ENCODE measurements at regions not wholly inside any gene's neighbourhood (a gene's known extent, or its start where the extent isn't known, plus 50 kb on each side); places are given as distances from the start of the nearest gene placed in this dataset.
"Not testable (repeated sequence)": the region's sequence is repeated elsewhere in the genome, so short reads cannot be mapped to it uniquely, and the experiment has no call there.

DNA sequence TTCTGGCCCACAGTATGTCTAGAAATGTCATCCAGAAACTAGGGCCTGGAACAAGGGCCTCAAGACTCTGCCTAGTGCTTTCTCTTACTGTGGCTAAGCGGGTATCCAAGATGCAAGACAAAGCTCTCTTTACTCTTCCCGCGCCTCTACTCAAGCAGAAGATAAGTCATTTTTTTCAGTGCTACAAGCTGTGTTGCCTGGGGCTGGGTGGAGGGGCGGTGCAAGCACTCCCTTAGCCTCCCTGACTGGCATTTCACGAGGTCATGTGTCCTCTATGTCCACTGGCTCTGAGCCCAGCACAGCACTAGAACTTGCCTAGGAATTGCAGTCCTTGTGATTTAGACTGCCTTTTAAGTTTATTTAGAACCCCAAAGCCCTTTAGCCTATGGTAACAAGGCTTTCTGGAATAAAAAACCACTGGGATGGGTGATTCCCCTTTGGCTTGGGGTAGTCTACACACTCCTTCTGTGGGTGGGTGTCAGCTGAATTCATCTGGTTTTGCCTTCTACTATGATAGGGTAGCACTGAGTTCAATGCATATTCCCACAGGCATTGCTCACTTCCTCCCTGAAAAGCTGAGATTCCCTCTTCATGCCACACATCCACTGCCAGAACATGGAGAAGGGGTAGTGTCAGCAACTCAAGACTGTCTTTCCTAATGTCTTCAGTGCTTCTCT lies 371.8 kb upstream of the KCND2 start:
- FAIRE-seq (no peak), ATAC-seq (no peak), DNase-seq (no peak)
- H3K27ac ChIP-seq, result no peak overlapping the region
- no peaks in the 10 kb centered on the region for H3K9me3 ChIP-seq
- H3K4me1 ChIP-seq, result no peaks in the 10 kb centered on the region
- TF ChIP-seq, protein P1, sequence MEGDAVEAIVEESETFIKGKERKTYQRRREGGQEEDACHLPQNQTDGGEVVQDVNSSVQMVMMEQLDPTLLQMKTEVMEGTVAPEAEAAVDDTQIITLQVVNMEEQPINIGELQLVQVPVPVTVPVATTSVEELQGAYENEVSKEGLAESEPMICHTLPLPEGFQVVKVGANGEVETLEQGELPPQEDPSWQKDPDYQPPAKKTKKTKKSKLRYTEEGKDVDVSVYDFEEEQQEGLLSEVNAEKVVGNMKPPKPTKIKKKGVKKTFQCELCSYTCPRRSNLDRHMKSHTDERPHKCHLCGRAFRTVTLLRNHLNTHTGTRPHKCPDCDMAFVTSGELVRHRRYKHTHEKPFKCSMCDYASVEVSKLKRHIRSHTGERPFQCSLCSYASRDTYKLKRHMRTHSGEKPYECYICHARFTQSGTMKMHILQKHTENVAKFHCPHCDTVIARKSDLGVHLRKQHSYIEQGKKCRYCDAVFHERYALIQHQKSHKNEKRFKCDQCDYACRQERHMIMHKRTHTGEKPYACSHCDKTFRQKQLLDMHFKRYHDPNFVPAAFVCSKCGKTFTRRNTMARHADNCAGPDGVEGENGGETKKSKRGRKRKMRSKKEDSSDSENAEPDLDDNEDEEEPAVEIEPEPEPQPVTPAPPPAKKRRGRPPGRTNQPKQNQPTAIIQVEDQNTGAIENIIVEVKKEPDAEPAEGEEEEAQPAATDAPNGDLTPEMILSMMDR (IDR thresholded peaks at IDR 0.05), result no peak
- intact Hi-C loops (cut with DNase I), result no loop called here
- H3K4me3 ChIP-seq, result no peak overlapping the region
- no peaks in the 10 kb centered on the region for H3K27me3 ChIP-seq
- no peaks in the 10 kb centered on the region for H3K36me3 ChIP-seq
- 59 to 66% methylated on average over 5 of the region's 5 CpGs for WGBS, 2 donors

DNA sequence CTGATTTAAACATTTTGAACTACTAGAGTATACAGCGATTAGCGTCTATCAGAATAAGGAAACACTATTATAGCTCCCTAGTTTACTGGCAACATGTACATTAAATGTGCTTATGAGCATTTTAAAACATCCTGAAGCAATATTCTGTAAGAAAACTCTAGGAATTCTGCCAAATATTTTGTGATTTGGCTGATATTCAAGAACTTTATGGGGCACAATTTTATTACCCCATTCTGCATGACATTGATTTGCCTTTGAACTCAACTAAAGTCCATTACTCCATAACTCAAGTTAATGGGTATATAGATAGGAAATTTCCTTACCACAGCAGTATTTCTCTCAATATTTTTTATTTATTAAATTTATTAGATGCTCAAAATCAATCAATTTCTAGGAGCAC lies 369.9 kb upstream of the KCND2 start:
- H3K27ac ChIP-seq, result no peak overlapping the region
- no peaks in the 10 kb centered on the region for H3K27me3 ChIP-seq
- intact Hi-C loops (cut with DNase I), result no loop called here
- no peaks in the 10 kb centered on the region for H3K9me3 ChIP-seq
- FAIRE-seq (no peak), ATAC-seq (no peak), DNase-seq (no peak)
- 80 to 85% methylated on average over 2 of the region's 2 CpGs for WGBS, 2 donors
- TF ChIP-seq, protein P1 (IDR thresholded peaks at IDR 0.05), result no peak
- H3K36me3 ChIP-seq, result no peaks in the 10 kb centered on the region
- H3K4me3 ChIP-seq, result no peak overlapping the region
- no peaks in the 10 kb centered on the region for H3K4me1 ChIP-seq

DNA sequence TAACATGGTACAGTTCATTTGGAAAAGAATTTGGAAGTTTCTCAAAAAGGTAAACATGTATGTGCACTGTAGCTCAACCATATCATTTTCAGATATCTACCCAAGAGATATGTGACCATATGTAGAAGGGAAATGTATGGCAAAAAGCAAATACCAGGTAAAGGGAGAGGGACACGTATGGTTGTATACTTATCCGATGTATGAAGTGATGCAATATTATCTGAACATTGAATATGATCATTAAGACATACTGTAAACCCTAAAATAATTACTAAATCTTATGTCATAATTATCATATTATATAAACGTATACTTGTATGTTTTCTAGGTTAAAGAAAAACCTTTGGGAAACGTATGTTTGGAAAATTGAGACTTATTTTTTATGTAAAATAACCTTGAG lies 367.5 kb upstream of the KCND2 start:
- no peak for FAIRE-seq
- Histone ChIP-seq H3K4me3 (no peak overlapping the region), H3K27me3 (no peaks in the 10 kb centered on the region), H3K9me3 (no peaks in the 10 kb centered on the region), H3K4me1 (no peaks in the 10 kb centered on the region), H3K27ac (no peak overlapping the region), H3K36me3 (no peaks in the 10 kb centered on the region)
- DNase-seq, result no peak
- intact Hi-C loops (cut with DNase I), result no loop called here
- 48 to 66% methylated on average over 4 of the region's 4 CpGs for WGBS, 2 donors
- ATAC-seq, result no peak
- TF ChIP-seq, protein P1 (IDR thresholded peaks at IDR 0.05), result no peak

DNA sequence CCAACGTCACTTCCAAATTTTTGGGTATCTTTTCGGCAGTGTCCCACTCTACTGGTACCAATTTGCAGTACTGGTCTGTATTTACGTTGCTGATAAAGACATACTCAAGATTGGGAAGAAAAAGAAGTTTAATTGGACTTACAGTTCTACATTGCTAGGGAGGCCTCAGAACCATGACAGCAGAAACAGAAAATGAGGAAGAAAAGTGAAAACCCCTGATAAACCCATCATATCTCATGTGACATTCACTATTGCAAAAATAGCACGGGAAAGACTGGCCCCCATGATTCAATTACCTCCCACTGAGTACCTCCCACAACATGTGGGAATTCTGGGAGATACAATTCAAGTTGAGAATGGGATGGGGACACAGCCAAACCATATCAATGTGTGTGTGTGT lies 364.0 kb upstream of the KCND2 start:
- no peaks in the 10 kb centered on the region for H3K27me3 ChIP-seq
- no peaks in the 10 kb centered on the region for H3K9me3 ChIP-seq
- H3K27ac ChIP-seq, result no peak overlapping the region
- no peak for FAIRE-seq
- H3K4me1 ChIP-seq, result no peaks in the 10 kb centered on the region
- no peaks in the 10 kb centered on the region for H3K36me3 ChIP-seq
- ATAC-seq, result no peak
- 47 to 67% methylated on average over 4 of the region's 4 CpGs for WGBS, 2 donors
- TF ChIP-seq, protein P1 (IDR thresholded peaks at IDR 0.05), result no peak
- no peak overlapping the region for H3K4me3 ChIP-seq
- no peak for DNase-seq
- intact Hi-C loops (cut with DNase I), result no loop called here

DNA sequence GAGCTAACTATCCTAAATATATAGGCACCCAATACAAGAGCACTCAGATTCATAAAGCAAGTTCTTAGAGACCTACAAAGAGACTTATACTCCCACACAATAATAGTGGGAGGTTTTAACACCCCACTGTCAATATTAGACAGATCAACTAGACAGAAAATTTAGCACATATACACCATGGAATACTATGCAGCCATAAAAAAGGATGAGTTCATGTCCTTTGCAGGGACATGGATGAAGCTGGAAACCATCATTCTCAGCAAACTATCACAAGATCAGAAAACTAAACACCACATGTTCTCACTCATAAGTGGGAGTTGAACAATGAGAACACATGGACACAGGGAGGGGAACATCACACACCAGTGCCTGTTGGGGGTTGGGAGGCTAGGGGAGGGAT lies 358.9 kb upstream of the KCND2 start:
- DNase-seq; H3K9me3 ChIP-seq; H3K27ac ChIP-seq; H3K27me3 ChIP-seq; H3K4me1 ChIP-seq; H3K36me3 ChIP-seq; ATAC-seq; intact Hi-C loops (cut with DNase I); FAIRE-seq; H3K4me3 ChIP-seq: not testable (repeated sequence)
